H9 (cell line): ENCODE measurements at regions not wholly inside any gene's neighbourhood (a gene's known extent, or its start where the extent isn't known, plus 50 kb on each side); places are given as distances from the start of the nearest gene placed in this dataset.

Experiments
- DNase-seq: peaks from one replicate; pipeline ENCODE4 v3.0.0-alpha.2; 2017
- H2AFZ ChIP-seq: one replicate; pipeline ENCODE4 v1.6.1; 2013; ENCODE audit warnings: mild to moderate bottlenecking, low read length, control low read depth, moderate library complexity
- H2AK5ac ChIP-seq: 2 replicates; pipeline ENCODE4 v1.6.1; 2013; ENCODE audit warnings: low read length, control low read depth, mixed read lengths; ENCODE audit not compliant: insufficient read length
- H2BK120ac ChIP-seq: one replicate; pipeline ENCODE4 v1.6.1; 2013; ENCODE audit warnings: low read depth, mild to moderate bottlenecking, low read length, control low read depth, inconsistent platforms; ENCODE audit not compliant: poor library complexity, severe bottlenecking
- H2BK12ac ChIP-seq: 2 replicates; pipeline ENCODE4 v1.6.1; 2013; ENCODE audit warnings: low read length, control low read depth, mixed read lengths, low read depth; ENCODE audit not compliant: insufficient read length
- H2BK15ac ChIP-seq: 2 replicates; pipeline ENCODE4 v1.6.1; 2013; ENCODE audit warnings: low read depth, low read length, control low read depth
- H2BK20ac ChIP-seq: one replicate; pipeline ENCODE4 v1.6.1; 2013; ENCODE audit warnings: low read depth, mild to moderate bottlenecking, low read length, control low read depth, inconsistent platforms; ENCODE audit not compliant: poor library complexity, severe bottlenecking
- H2BK5ac ChIP-seq: 2 replicates; pipeline ENCODE4 v1.6.1; 2013; ENCODE audit warnings: low read length, control low read depth, mixed read lengths; ENCODE audit not compliant: insufficient read length
- H3K14ac ChIP-seq: 2 replicates; pipeline ENCODE4 v1.6.1; 2013; ENCODE audit warnings: low read length, control low read depth; ENCODE audit not compliant: insufficient read depth
- H3K18ac ChIP-seq: 2 replicates; pipeline ENCODE4 v1.6.1; 2013; ENCODE audit warnings: low read depth, mild to moderate bottlenecking, mixed read lengths, low read length, control low read depth; ENCODE audit not compliant: insufficient read length
- H3K23ac ChIP-seq: 2 replicates; pipeline ENCODE4 v1.6.1; 2013; ENCODE audit warnings: low read length, control low read depth, mixed read lengths, low read depth; ENCODE audit not compliant: insufficient read length
- H3K23me2 ChIP-seq: 2 replicates; pipeline ENCODE4 v1.6.1; 2013; ENCODE audit warnings: low read depth, mild to moderate bottlenecking, mixed read lengths, low read length, control low read depth; ENCODE audit not compliant: insufficient read length, poor library complexity, severe bottlenecking
- H3K27ac ChIP-seq: 2 replicates; pipeline ENCODE4 v1.5.1; 2013; ENCODE audit warnings: low read length, control low read depth, mixed read lengths, low read depth; ENCODE audit not compliant: insufficient read length
- H3K27me3 ChIP-seq: 2 replicates; pipeline ENCODE4 v1.6.1; 2013; ENCODE audit warnings: low read length, control low read depth, inconsistent platforms; ENCODE audit not compliant: insufficient read depth
- H3K4ac ChIP-seq: 2 replicates; pipeline ENCODE4 v1.6.1; 2013; ENCODE audit warnings: low read depth, mild to moderate bottlenecking, control low read depth, inconsistent platforms, low read length, moderate library complexity
- H3K4me1 ChIP-seq: 2 replicates; pipeline ENCODE4 v1.6.1; 2013; ENCODE audit warnings: low read length, control low read depth, inconsistent platforms; ENCODE audit not compliant: insufficient read depth
- H3K4me2 ChIP-seq: 2 replicates; pipeline ENCODE4 v1.6.1; 2013; ENCODE audit warnings: low read length, control low read depth, mixed read lengths; ENCODE audit not compliant: insufficient read length, insufficient read depth
- H3K56ac ChIP-seq: 2 replicates; pipeline ENCODE4 v1.6.1; 2013; ENCODE audit warnings: low read depth, mild to moderate bottlenecking, mixed read lengths, low read length, control low read depth; ENCODE audit not compliant: insufficient read length
- H3K79me1 ChIP-seq: 2 replicates; pipeline ENCODE4 v1.6.1; 2013; ENCODE audit warnings: low read depth, mild to moderate bottlenecking, moderate library complexity, low read length, control low read depth, inconsistent platforms; ENCODE audit not compliant: insufficient read depth, poor library complexity, severe bottlenecking
- H3K79me2 ChIP-seq: 2 replicates; pipeline ENCODE4 v1.6.1; 2013; ENCODE audit warnings: low read length, control low read depth, inconsistent platforms; ENCODE audit not compliant: insufficient read depth
- H3K9ac ChIP-seq: 2 replicates; pipeline ENCODE4 v1.6.1; 2013; ENCODE audit warnings: low read length, control low read depth, mixed read lengths; ENCODE audit not compliant: insufficient read length; ENCODE audit errors: extremely low read depth
- H3K9me3 ChIP-seq: one replicate; pipeline ENCODE4 v1.6.1; 2013; ENCODE audit warnings: low read depth, low read length, inconsistent platforms; ENCODE audit not compliant: control insufficient read depth
- H3T11ph ChIP-seq: one replicate; pipeline ENCODE4 v1.6.1; 2013; ENCODE audit warnings: mild to moderate bottlenecking, low read length, control low read depth, inconsistent platforms
- H4K20me1 ChIP-seq: one replicate; pipeline ENCODE4 v1.6.1; 2013; ENCODE audit not compliant: control insufficient read depth, insufficient read length, insufficient read depth
- H4K5ac ChIP-seq: 2 replicates; pipeline ENCODE4 v1.6.1; 2013; ENCODE audit warnings: low read depth, mild to moderate bottlenecking, mixed read lengths, low read length, control low read depth; ENCODE audit not compliant: insufficient read length
- H4K8ac ChIP-seq: replicated peaks from 2 replicates; pipeline ENCODE4 v1.6.1; 2013; ENCODE audit warnings: low read length, control low read depth, mixed read lengths, low read depth; ENCODE audit not compliant: insufficient read length
- H4K91ac ChIP-seq: 2 replicates; pipeline ENCODE4 v1.6.1; 2013; ENCODE audit warnings: low read depth, mild to moderate bottlenecking, moderate library complexity, mixed read lengths, low read length, control low read depth; ENCODE audit not compliant: insufficient read length
- H3K27ac Mint-ChIP-seq, 3 experiments: 2 replicates in 2 of 3; 3 replicates in 1 of 3; pipeline ENCODE4 v1.8.0; 2020 to 2021; ENCODE audit warnings: mixed read lengths in 3 of 3, mild to moderate bottlenecking in 1 of 3, moderate library complexity in 1 of 3
- H3K27me3 Mint-ChIP-seq: 2 replicates; pipeline ENCODE4 v1.8.0; 2021; ENCODE audit warnings: low read depth, mild to moderate bottlenecking, moderate library complexity, mixed read lengths
- H3K36me3 Mint-ChIP-seq, 3 experiments: 2 replicates in 2 of 3; 3 replicates in 1 of 3; pipeline ENCODE4 v1.8.0; 2020 to 2021; ENCODE audit warnings: low read depth in 3 of 3, mixed read lengths in 3 of 3; ENCODE audit not compliant: insufficient read depth in 1 of 3
- H3K4me1 Mint-ChIP-seq, 2 experiments: 2 replicates each; pipeline ENCODE4 v1.8.0; 2020; ENCODE audit warnings: mixed read lengths in 2 of 2
- H3K4me3 Mint-ChIP-seq, 2 experiments: 2 replicates in 1 of 2; 3 replicates in 1 of 2; pipeline ENCODE4 v1.8.0; 2020 to 2021; ENCODE audit warnings: mild to moderate bottlenecking in 2 of 2, mixed read lengths in 2 of 2, moderate library complexity in 1 of 2
- H3K9me3 Mint-ChIP-seq, 2 experiments: 2 replicates in 1 of 2; 3 replicates in 1 of 2; pipeline ENCODE4 v1.8.0; 2020; ENCODE audit warnings: mild to moderate bottlenecking in 2 of 2, mixed read lengths in 2 of 2, moderate library complexity in 1 of 2
- WGBS: extraction: QIAGEN DNeasy Blood & Tissue Kit; methylation state at CpG from one replicate; pipeline ENCODE4 v1.1.7; 2013; ENCODE audit warnings: missing lambda C conversion rate, low lambda C conversion rate, mixed read lengths; ENCODE audit not compliant: insufficient read length; ENCODE audit errors: extremely low coverage; 5-methylcytosine and 5-hydroxymethylcytosine counted together
- TF ChIP-seq, protein P1 (sequence below): fragments of 200-600 bp; sonication (generic); conservative IDR thresholded peaks from 3 replicates; pipeline ENCODE4 v1.8.0; 2021; ENCODE audit warnings: antibody characterized with exemption, mild to moderate bottlenecking

DNA sequence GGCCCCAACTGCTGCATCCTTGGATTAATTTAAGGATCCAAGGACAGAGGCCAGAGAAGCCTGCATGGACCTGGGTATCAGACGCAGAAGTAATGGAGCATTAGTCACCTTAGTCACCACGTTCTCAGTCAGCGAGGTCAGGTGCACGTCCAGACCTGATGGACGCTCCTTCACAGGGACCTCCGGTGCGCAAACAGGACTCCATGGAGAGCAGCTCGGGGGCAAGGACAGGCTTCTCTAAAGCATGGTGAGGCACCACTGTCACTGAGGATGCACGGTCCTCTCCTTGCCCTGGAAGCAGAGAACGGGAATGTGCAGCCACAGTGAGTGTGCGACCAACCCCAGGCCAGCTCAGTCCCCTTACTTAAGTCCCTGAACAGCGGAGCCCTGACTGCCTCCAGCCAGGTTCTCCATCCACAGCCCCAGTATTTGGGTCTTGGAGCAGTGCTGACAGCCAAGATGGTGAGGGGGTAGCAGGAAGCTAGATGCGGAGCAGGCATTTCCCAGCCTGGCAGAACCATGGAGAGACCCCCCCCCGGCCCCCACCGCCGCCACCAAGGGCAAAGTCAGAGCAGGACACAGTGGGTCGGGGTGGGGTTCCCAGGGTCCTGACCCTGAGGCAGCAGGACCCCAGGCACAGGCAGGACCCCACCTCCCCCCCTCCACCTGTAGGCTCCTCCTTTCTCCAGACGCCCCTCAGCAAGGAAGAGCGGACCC, 253.4 kb upstream of the SFSWAP start:
- no peak overlapping the region for H3K56ac ChIP-seq
- H3K9ac ChIP-seq, result no peak overlapping the region
- Mint-ChIP-seq H3K36me3 (no peaks in the 10 kb centered on the region), H3K27ac (no peak overlapping the region; a peak in 1 of 7 replicates), H3K4me1 (peaks cover 7 to 21% of the 10 kb centered on the region in 2 experiments), H3K9me3 (no peaks in the 10 kb centered on the region), H3K4me3 (no peak overlapping the region), H3K27me3 (peaks cover 10% of the 10 kb centered on the region)
- no peak overlapping the region for H3K18ac ChIP-seq
- H3K23me2 ChIP-seq, result no peaks in the 10 kb centered on the region
- H3T11ph ChIP-seq, result no peak overlapping the region
- H3K4ac ChIP-seq, result no peak overlapping the region
- no peak overlapping the region for H2BK15ac ChIP-seq
- H2BK120ac ChIP-seq, result no peak overlapping the region
- H3K4me1 ChIP-seq, result no peaks in the 10 kb centered on the region
- no peak overlapping the region for H3K4me2 ChIP-seq
- H3K27ac ChIP-seq, result no peak overlapping the region
- no peaks in the 10 kb centered on the region for H3K79me1 ChIP-seq
- H2AK5ac ChIP-seq, result no peak overlapping the region
- H2BK5ac ChIP-seq, result no peak overlapping the region
- H2BK20ac ChIP-seq, result no peak overlapping the region
- H4K5ac ChIP-seq, result no peak overlapping the region
- no peak overlapping the region for H2BK12ac ChIP-seq
- no peak overlapping the region for H2AFZ ChIP-seq
- no peak overlapping the region for H3K23ac ChIP-seq
- no CpG with 5 or more reads among the region's 19 CpGs for WGBS
- no peak overlapping the region for H4K91ac ChIP-seq
- no peaks in the 10 kb centered on the region for H3K79me2 ChIP-seq
- DNase-seq, result peak; percentile 26
- H3K9me3 ChIP-seq, result no peaks in the 10 kb centered on the region
- TF ChIP-seq, protein P1, sequence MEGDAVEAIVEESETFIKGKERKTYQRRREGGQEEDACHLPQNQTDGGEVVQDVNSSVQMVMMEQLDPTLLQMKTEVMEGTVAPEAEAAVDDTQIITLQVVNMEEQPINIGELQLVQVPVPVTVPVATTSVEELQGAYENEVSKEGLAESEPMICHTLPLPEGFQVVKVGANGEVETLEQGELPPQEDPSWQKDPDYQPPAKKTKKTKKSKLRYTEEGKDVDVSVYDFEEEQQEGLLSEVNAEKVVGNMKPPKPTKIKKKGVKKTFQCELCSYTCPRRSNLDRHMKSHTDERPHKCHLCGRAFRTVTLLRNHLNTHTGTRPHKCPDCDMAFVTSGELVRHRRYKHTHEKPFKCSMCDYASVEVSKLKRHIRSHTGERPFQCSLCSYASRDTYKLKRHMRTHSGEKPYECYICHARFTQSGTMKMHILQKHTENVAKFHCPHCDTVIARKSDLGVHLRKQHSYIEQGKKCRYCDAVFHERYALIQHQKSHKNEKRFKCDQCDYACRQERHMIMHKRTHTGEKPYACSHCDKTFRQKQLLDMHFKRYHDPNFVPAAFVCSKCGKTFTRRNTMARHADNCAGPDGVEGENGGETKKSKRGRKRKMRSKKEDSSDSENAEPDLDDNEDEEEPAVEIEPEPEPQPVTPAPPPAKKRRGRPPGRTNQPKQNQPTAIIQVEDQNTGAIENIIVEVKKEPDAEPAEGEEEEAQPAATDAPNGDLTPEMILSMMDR, result no peak
- no peak overlapping the region for H4K8ac ChIP-seq
- no peaks in the 10 kb centered on the region for H3K27me3 ChIP-seq
- peak overlapping the region; percentile 20; the same call in 1 of the 2 replicates for H3K14ac ChIP-seq
- no peaks in the 10 kb centered on the region for H4K20me1 ChIP-seq
